ENCODE measurements at regions not wholly inside any gene's neighbourhood (a gene's known extent, or its start where the extent isn't known, plus 50 kb on each side); places are given as distances from the start of the nearest gene placed in this dataset.
A peak's percentile ranks its signal among the peaks of the same experiment; 100 is the strongest.

GRCh38 chr11:26931248-26931631, 62.7 kb upstream of the FIBIN start:
- TF ChIP-seq CTCF (IDR thresholded peaks at IDR 0.05; ENCODE audit: insufficient read depth, low read depth, low read length) (no peak), EZH2 (IDR thresholded peaks at IDR 0.05; ENCODE audit: insufficient read depth, low read length) (no peak)
- Histone ChIP-seq H3K9ac (ENCODE audit: low read length) (no peak overlapping the region), H3K4me3 (ENCODE audit: insufficient read depth, low read depth, low read length) (no peak overlapping the region), H2AFZ (ENCODE audit: low read depth, low read length) (no peak overlapping the region), H3K36me3 (ENCODE audit: insufficient read depth, low read length) (no peaks in the 10 kb centered on the region), H4K20me1 (ENCODE audit: insufficient read depth, low read length) (no peaks in the 10 kb centered on the region), H3K27me3 (ENCODE audit: insufficient read depth, low read length) (no peaks in the 10 kb centered on the region), H3K4me1 (ENCODE audit: insufficient read depth, low read length) (no peaks in the 10 kb centered on the region), H3K27ac (ENCODE audit: low read depth, low read length) (no peak overlapping the region), H3K9me3 (ENCODE audit: insufficient read depth, low read depth, low read length) (no peaks in the 10 kb centered on the region), H3K79me2 (ENCODE audit: insufficient read depth, low read length) (no peaks in the 10 kb centered on the region), H3K4me2 (ENCODE audit: low read length) (no peak overlapping the region)
- no peak overlapping the region for H3K4me3 Mint-ChIP-seq (ENCODE audit: unreplicated experiment)
- H3K4me1 Mint-ChIP-seq (ENCODE audit: low read depth, unreplicated experiment), result peaks cover 32% of the 10 kb centered on the region
- peaks cover 3% of the 10 kb centered on the region for H3K9me3 Mint-ChIP-seq (ENCODE audit: unreplicated experiment)
- DNase-seq (ENCODE audit: low read depth) (no peak), FAIRE-seq (no peak)
- no peaks in the 10 kb centered on the region for H3K27me3 Mint-ChIP-seq (ENCODE audit: low read depth, unreplicated experiment)
- peak overlapping the region; percentile 92 for H3K27ac Mint-ChIP-seq (ENCODE audit: unreplicated experiment)
- no peaks in the 10 kb centered on the region for H3K36me3 Mint-ChIP-seq (ENCODE audit: low read depth, unreplicated experiment)

- no peak overlapping the region for H3K27ac ChIP-seq (ENCODE audit: low read depth, low read length)
These were observed 62.0 kb upstream of the FIBIN start for GRCh38 chr11:26931881-26932280.

More at GRCh38 chr11:26931881-26932280, 62.0 kb upstream of the FIBIN start:
- no peak for DNase-seq (ENCODE audit: low read depth)
- Mint-ChIP-seq H3K27ac (ENCODE audit: unreplicated experiment) (peak overlapping the region; percentile 92), H3K9me3 (ENCODE audit: unreplicated experiment) (peaks cover 3% of the 10 kb centered on the region), H3K27me3 (ENCODE audit: low read depth, unreplicated experiment) (no peaks in the 10 kb centered on the region), H3K4me1 (ENCODE audit: low read depth, unreplicated experiment) (peaks cover 32% of the 10 kb centered on the region), H3K4me3 (ENCODE audit: unreplicated experiment) (no peak overlapping the region), H3K36me3 (ENCODE audit: low read depth, unreplicated experiment) (no peaks in the 10 kb centered on the region)
- Histone ChIP-seq H3K9me3 (ENCODE audit: insufficient read depth, low read depth, low read length) (no peaks in the 10 kb centered on the region), H2AFZ (ENCODE audit: low read depth, low read length) (no peak overlapping the region), H3K27me3 (ENCODE audit: insufficient read depth, low read length) (no peaks in the 10 kb centered on the region), H3K79me2 (ENCODE audit: insufficient read depth, low read length) (no peaks in the 10 kb centered on the region), H4K20me1 (ENCODE audit: insufficient read depth, low read length) (no peaks in the 10 kb centered on the region), H3K4me3 (ENCODE audit: insufficient read depth, low read depth, low read length) (no peak overlapping the region), H3K4me1 (ENCODE audit: insufficient read depth, low read length) (no peaks in the 10 kb centered on the region), H3K36me3 (ENCODE audit: insufficient read depth, low read length) (no peaks in the 10 kb centered on the region), H3K4me2 (ENCODE audit: low read length) (no peak overlapping the region), H3K9ac (ENCODE audit: low read length) (no peak overlapping the region)
- no peak for FAIRE-seq
- TF ChIP-seq CTCF (IDR thresholded peaks at IDR 0.05; ENCODE audit: insufficient read depth, low read depth, low read length), result no peak
- no peak for TF ChIP-seq EZH2 (IDR thresholded peaks at IDR 0.05; ENCODE audit: insufficient read depth, low read length)

All from astrocyte (in vitro differentiated cells and primary cell).